Smooth muscle cell (in vitro differentiated cells): ENCODE measurements at regions not wholly inside any gene's neighbourhood (a gene's known extent, or its start where the extent isn't known, plus 50 kb on each side); places are given as distances from the start of the nearest gene placed in this dataset.
"Not testable (repeated sequence)": the region's sequence is repeated elsewhere in the genome, so short reads cannot be mapped to it uniquely, and the experiment has no call there.

Experiments
- DNase-seq: peaks from one replicate; lab custom pipeline; 2025; ENCODE audit not compliant: unreplicated experiment; lab: John Stamatoyannopoulos, UW
- H2AFZ ChIP-seq: fragments of 200-600 bp; sonication (generic); 2 replicates; pipeline ENCODE4 v1.6.0; 2016; ENCODE audit warnings: antibody characterized with exemption, low read depth, mild to moderate bottlenecking
- H3F3A ChIP-seq: fragments of 200-600 bp; sonication (generic); 2 replicates; pipeline ENCODE4 v1.6.0; 2017; ENCODE audit warnings: antibody characterized with exemption, low read depth
- H3K27ac ChIP-seq: fragments of 200-600 bp; sonication (generic); 2 replicates; pipeline ENCODE4 v1.5.1; 2016; ENCODE audit warnings: low read depth, mild to moderate bottlenecking
- H3K27me3 ChIP-seq: fragments of 200-600 bp; sonication (generic); 2 replicates; pipeline ENCODE4 v1.6.1; 2016; ENCODE audit warnings: low read depth, mild to moderate bottlenecking
- H3K36me3 ChIP-seq: fragments of 200-600 bp; sonication (generic); 2 replicates; pipeline ENCODE4 v1.5.1; 2016; ENCODE audit warnings: low read depth
- H3K4me1 ChIP-seq: fragments of 200-600 bp; sonication (generic); 2 replicates; pipeline ENCODE4 v1.5.1; 2016; ENCODE audit warnings: low read depth
- H3K4me2 ChIP-seq: fragments of 200-600 bp; sonication (generic); 2 replicates; pipeline ENCODE4 v1.6.0; 2016; ENCODE audit warnings: mild to moderate bottlenecking
- H3K4me3 ChIP-seq: fragments of 200-600 bp; sonication (generic); 2 replicates; pipeline ENCODE4 v1.5.1; 2016; ENCODE audit warnings: mild to moderate bottlenecking
- H3K79me2 ChIP-seq: fragments of 200-600 bp; sonication (generic); 2 replicates; pipeline ENCODE4 v1.6.0; 2016; ENCODE audit warnings: low read depth, mild to moderate bottlenecking
- H3K9ac ChIP-seq: fragments of 200-600 bp; sonication (generic); 2 replicates; pipeline ENCODE4 v1.6.0; 2016; ENCODE audit warnings: low read depth
- H3K9me3 ChIP-seq: fragments of 200-600 bp; sonication (generic); replicated peaks from 2 replicates; pipeline ENCODE4 v1.5.1; 2016; ENCODE audit warnings: low read depth
- H4K20me1 ChIP-seq: fragments of 200-600 bp; sonication (generic); 2 replicates; pipeline ENCODE4 v1.6.0; 2016; ENCODE audit warnings: low read depth
- CTCF ChIP-seq: fragments of 200-600 bp; sonication (generic); IDR thresholded peaks from 2 replicates; pipeline ENCODE4 v1.5.1; 2017; ENCODE audit warnings: borderline replicate concordance, mild to moderate bottlenecking, antibody characterized with exemption; ENCODE audit not compliant: insufficient read depth, poor library complexity, severe bottlenecking
- WGBS: methylation state at CpG from one replicate; pipeline ENCODE4 v1.1.7; 2016; ENCODE audit warnings: low lambda C conversion rate; 5-methylcytosine and 5-hydroxymethylcytosine counted together

- no peak overlapping the region for H3K4me3 ChIP-seq
- 91% methylated on average over 3 of the region's 3 CpGs for WGBS
- no peak for TF ChIP-seq CTCF
- no peaks in the 10 kb centered on the region for H3K4me1 ChIP-seq
- no peak for DNase-seq
- H4K20me1 ChIP-seq = no peaks in the 10 kb centered on the region
- no peak overlapping the region for H2AFZ ChIP-seq
- no peaks in the 10 kb centered on the region for H3K9me3 ChIP-seq
- H3F3A ChIP-seq = no peaks in the 10 kb centered on the region
- no peak overlapping the region for H3K27ac ChIP-seq
- no peak overlapping the region for H3K4me2 ChIP-seq
- H3K79me2 ChIP-seq = no peaks in the 10 kb centered on the region
- H3K27me3 ChIP-seq = no peaks in the 10 kb centered on the region
- no peak overlapping the region for H3K9ac ChIP-seq
- H3K36me3 ChIP-seq = no peaks in the 10 kb centered on the region
These were observed 66.8 kb upstream of the RBPJ start for GRCh38 chr4:26253968-26254367.

- no peaks in the 10 kb centered on the region for H3K9me3 ChIP-seq
- no peaks in the 10 kb centered on the region for H3K36me3 ChIP-seq
- no peak overlapping the region for H2AFZ ChIP-seq
- H3K4me2 ChIP-seq = no peak overlapping the region
- no peaks in the 10 kb centered on the region for H3K4me1 ChIP-seq
- H3K27ac ChIP-seq = no peak overlapping the region
- no peaks in the 10 kb centered on the region for H3K79me2 ChIP-seq
- no peak overlapping the region for H3K9ac ChIP-seq
- no peaks in the 10 kb centered on the region for H4K20me1 ChIP-seq
- no peak overlapping the region for H3K4me3 ChIP-seq
- H3F3A ChIP-seq = no peaks in the 10 kb centered on the region
- TF ChIP-seq CTCF = no peak
- no peak for DNase-seq
- WGBS = 75% methylated on average over 1 of the region's 1 CpG
- H3K27me3 ChIP-seq = no peaks in the 10 kb centered on the region
These were observed 64.8 kb upstream of the RBPJ start for GRCh38 chr4:26255989-26256388.

GRCh38 chr4:26257444-26257843 lies 63.4 kb upstream of the RBPJ start:
- H3K79me2 ChIP-seq, DNase-seq, H3K9me3 ChIP-seq, H4K20me1 ChIP-seq, H3K27ac ChIP-seq, H3K4me1 ChIP-seq, H3K9ac ChIP-seq, H3K4me3 ChIP-seq, H3K4me2 ChIP-seq, H3K36me3 ChIP-seq, H3K27me3 ChIP-seq, H2AFZ ChIP-seq, H3F3A ChIP-seq: not testable (repeated sequence)
- WGBS = 94% methylated on average over 2 of the region's 2 CpGs

- Histone ChIP-seq H3K27ac (no peak overlapping the region), H2AFZ (no peak overlapping the region), H3K4me2 (no peak overlapping the region), H3K4me3 (no peak overlapping the region), H3K4me1 (no peaks in the 10 kb centered on the region), H3K27me3 (no peaks in the 10 kb centered on the region), H4K20me1 (no peaks in the 10 kb centered on the region), H3K79me2 (no peaks in the 10 kb centered on the region), H3K9ac (no peak overlapping the region), H3K9me3 (no peaks in the 10 kb centered on the region), H3K36me3 (no peaks in the 10 kb centered on the region), H3F3A (no peaks in the 10 kb centered on the region)
- no peak for TF ChIP-seq CTCF
- DNase-seq = no peak
- WGBS = 86% methylated on average over 2 of the region's 2 CpGs
These were observed 63.0 kb upstream of the RBPJ start for GRCh38 chr4:26257850-26258249.
